Transverse colon (tissue), 4 donors: ENCODE measurements at regions not wholly inside any gene's neighbourhood (a gene's known extent, or its start where the extent isn't known, plus 50 kb on each side); places are given as distances from the start of the nearest gene placed in this dataset.

Experiments
- DNase-seq: peaks from one replicate; pipeline ENCODE4 v3.0.0-alpha.2; 2019
- H3K27ac ChIP-seq, 4 donors: fragments of 200-600 bp; sonication (generic); 2 replicates each; pipeline ENCODE4 v1.5.1; 2016 to 2018; ENCODE audit warnings: inconsistent platforms in 4 of 4
- H3K27me3 ChIP-seq: fragments of 200-600 bp; sonication (generic); 2 replicates; pipeline ENCODE4 v1.5.1; 2017; ENCODE audit warnings: inconsistent platforms
- H3K36me3 ChIP-seq, 4 donors: fragments of 200-600 bp; sonication (generic); 2 replicates each; pipeline ENCODE4 v1.5.1; 2017 to 2019; ENCODE audit warnings: inconsistent platforms in 4 of 4
- H3K4me1 ChIP-seq, 4 donors: fragments of 200-600 bp; sonication (generic); 2 replicates each; pipeline ENCODE4 v1.5.1; 2017 to 2020; ENCODE audit warnings: inconsistent platforms in 4 of 4
- H3K4me3 ChIP-seq, 4 donors: fragments of 200-600 bp; sonication (generic); 1 replicate in 1 of 4; 2 replicates in 3 of 4; pipeline versions ENCODE4 v1.5.1 to v1.6.1; 2017 to 2019; ENCODE audit warnings: inconsistent platforms in 4 of 4
- H3K9me3 ChIP-seq, 2 donors: fragments of 200-600 bp; sonication (generic); 2 replicates each; pipeline ENCODE4 v1.5.1; 2017 to 2019; ENCODE audit warnings: inconsistent platforms in 2 of 2
- CTCF ChIP-seq, 5 experiments: fragments of 200-600 bp in 3 of 5; fragments of 450-650 bp in 2 of 5; sonication (generic) in 3 of 5; IDR thresholded peaks; 1 replicate in 2 of 5; 2 replicates in 3 of 5; pipeline ENCODE4 v1.5.1; 2016 to 2017; ENCODE audit warnings: antibody characterized with exemption in 5 of 5, inconsistent platforms in 3 of 5, mild to moderate bottlenecking in 2 of 5, moderate library complexity in 1 of 5
- EP300 ChIP-seq: sonication (generic); formaldehyde crosslinking; IDR thresholded peaks from one replicate; pipeline ENCODE4 v1.6.1; 2017; ENCODE audit warnings: antibody characterized with exemption, low read depth
- POLR2A ChIP-seq: fragments of 450-650 bp; IDR thresholded peaks from one replicate; pipeline ENCODE4 v1.6.1; 2016; ENCODE audit warnings: antibody characterized with exemption, mild to moderate bottlenecking, moderate library complexity
- POLR2AphosphoS5 ChIP-seq, 3 donors: sonication (generic); formaldehyde crosslinking; IDR thresholded peaks; one replicate each; pipeline ENCODE4 v1.6.1; 2016; ENCODE audit warnings: antibody characterized with exemption in 3 of 3
- WGBS, 2 donors: methylation state at CpG; one replicate each; pipeline ENCODE4 v1.1.5; 2018; ENCODE audit warnings: low coverage in 1 of 2; 5-methylcytosine and 5-hydroxymethylcytosine counted together
- in situ Hi-C, 4 donors: fragments of 200-750 bp; cut with MboI; loops; one replicate each; pipeline versions ENCODE4 v1.15.0 to v1.15.1; 2017; ENCODE audit warnings: low sequenced_read_pairs in 3 of 4, low pct_ligation_motif_present in 1 of 4, low pct_unique_long_range_greater_than_20kb in 1 of 4
- intact Hi-C: fragments of 100-400 bp; cut with DNase I; formaldehyde crosslinking; loops from one replicate; pipeline ENCODE4 v1.15.1; 2023; ENCODE audit warnings: low total_unique reads

GRCh38 chr18:72452328-72452727, 91.8 kb downstream of the CBLN2 start:
- H3K4me3 ChIP-seq = no peak overlapping the region
- H3K9me3 ChIP-seq = no peaks in the 10 kb centered on the region
- H3K4me1 ChIP-seq = no peaks in the 10 kb centered on the region
- no peak for DNase-seq
- H3K27ac ChIP-seq = no peak overlapping the region
- in situ Hi-C loops = no loop called here
- H3K36me3 ChIP-seq = no peaks in the 10 kb centered on the region
- no peaks in the 10 kb centered on the region for H3K27me3 ChIP-seq
- TF ChIP-seq POLR2AphosphoS5 (IDR thresholded peaks at IDR 0.05) = no peak
- TF ChIP-seq POLR2A = no peak
- TF ChIP-seq EP300 = no peak
- no peak for TF ChIP-seq CTCF (IDR thresholded peaks at IDR 0.05)
- 72 to 81% methylated on average over 6 of the region's 6 CpGs for WGBS, 2 donors
- intact Hi-C loops = no loop called here

- in situ Hi-C loops = no loop called here
- Histone ChIP-seq H3K9me3 (no peaks in the 10 kb centered on the region), H3K27me3 (no peaks in the 10 kb centered on the region), H3K4me1 (no peaks in the 10 kb centered on the region), H3K36me3 (no peaks in the 10 kb centered on the region), H3K27ac (no peak overlapping the region), H3K4me3 (no peak overlapping the region)
- WGBS, 2 donors = 51 to 59% methylated on average over 4 of the region's 4 CpGs
- intact Hi-C loops = no loop called here
- no peak for TF ChIP-seq EP300
- no peak for TF ChIP-seq CTCF (IDR thresholded peaks at IDR 0.05)
- TF ChIP-seq POLR2A = no peak
- no peak for TF ChIP-seq POLR2AphosphoS5 (IDR thresholded peaks at IDR 0.05)
- DNase-seq = no peak
Observed at GRCh38 chr18:72444798-72445155, 99.4 kb downstream of the CBLN2 start.

GRCh38 chr18:72444111-72444797, 99.9 kb downstream of the CBLN2 start:
- no peak for TF ChIP-seq POLR2A
- no peak for TF ChIP-seq POLR2AphosphoS5 (IDR thresholded peaks at IDR 0.05)
- no peak for TF ChIP-seq CTCF (IDR thresholded peaks at IDR 0.05)
- no peak for TF ChIP-seq EP300
- H3K36me3 ChIP-seq = no peaks in the 10 kb centered on the region
- no peaks in the 10 kb centered on the region for H3K4me1 ChIP-seq
- in situ Hi-C loops = no loop called here
- H3K27ac ChIP-seq = no peak overlapping the region
- intact Hi-C loops = no loop called here
- no peaks in the 10 kb centered on the region for H3K27me3 ChIP-seq
- no peaks in the 10 kb centered on the region for H3K9me3 ChIP-seq
- no peak for DNase-seq
- H3K4me3 ChIP-seq = no peak overlapping the region
- WGBS, 2 donors = 72 to 74% methylated on average over 3 to 7 of the region's 7 CpGs

GRCh38 chr18:72436401-72436800, 107.7 kb downstream of the CBLN2 start:
- H3K27me3 ChIP-seq = no peaks in the 10 kb centered on the region
- no peaks in the 10 kb centered on the region for H3K4me1 ChIP-seq
- no peaks in the 10 kb centered on the region for H3K36me3 ChIP-seq
- no peak for DNase-seq
- H3K27ac ChIP-seq = no peak overlapping the region
- H3K9me3 ChIP-seq = no peaks in the 10 kb centered on the region
- in situ Hi-C loops (no loop called here), intact Hi-C loops (no loop called here)
- TF ChIP-seq POLR2AphosphoS5 (IDR thresholded peaks at IDR 0.05) = no peak
- TF ChIP-seq EP300 = no peak
- no peak for TF ChIP-seq CTCF (IDR thresholded peaks at IDR 0.05)
- no peak for TF ChIP-seq POLR2A
- 42% methylated on average over 3 of the region's 3 CpGs for WGBS, 2 donors
- H3K4me3 ChIP-seq = no peak overlapping the region
